ENCODE measurements at regions not wholly inside any gene's neighbourhood (a gene's known extent, or its start where the extent isn't known, plus 50 kb on each side); places are given as distances from the start of the nearest gene placed in this dataset.
"Not testable (repeated sequence)": the region's sequence is repeated elsewhere in the genome, so short reads cannot be mapped to it uniquely, and the experiment has no call there.

GRCh38 chr21:35510957-35511695, 462.0 kb upstream of the RUNX1 start:
- no peak for FAIRE-seq
- no peak for TF ChIP-seq POLR2A (IDR thresholded peaks at IDR 0.05; ENCODE audit: low read depth, low read length)
- peak; percentile 27 for DNase-seq (ENCODE audit: insufficient read length, low spot score)

- no peak for TF ChIP-seq POLR2A (IDR thresholded peaks at IDR 0.05; ENCODE audit: low read depth, low read length)
- no peak for FAIRE-seq
- DNase-seq (ENCODE audit: insufficient read length, low spot score), result no peak
Observed at GRCh38 chr21:35510294-35510693, 461.2 kb upstream of the RUNX1 start.

GRCh38 chr21:35509001-35509704, 460.1 kb upstream of the RUNX1 start:
- no peak for FAIRE-seq
- DNase-seq (ENCODE audit: insufficient read length, low spot score), result no peak

GRCh38 chr21:35508139-35508888, 459.2 kb upstream of the RUNX1 start:
- DNase-seq (ENCODE audit: insufficient read length, low spot score), result peak; percentile 21
- FAIRE-seq, result no peak
- no peak for TF ChIP-seq POLR2A (IDR thresholded peaks at IDR 0.05; ENCODE audit: low read depth, low read length)

More at GRCh38 chr21:35509001-35509704, 460.1 kb upstream of the RUNX1 start:
- TF ChIP-seq POLR2A (IDR thresholded peaks at IDR 0.05; ENCODE audit: low read depth, low read length), result no peak

- no peak for TF ChIP-seq POLR2A (IDR thresholded peaks at IDR 0.05; ENCODE audit: low read depth, low read length)
- FAIRE-seq (no peak), DNase-seq (ENCODE audit: insufficient read length, low spot score) (no peak)
Observed at GRCh38 chr21:35507181-35507759, 458.2 kb upstream of the RUNX1 start.

- DNase-seq (ENCODE audit: insufficient read length, low spot score), result no peak
- no peak for FAIRE-seq
- no peak for TF ChIP-seq POLR2A (IDR thresholded peaks at IDR 0.05; ENCODE audit: low read depth, low read length)
Observed at GRCh38 chr21:35506771-35507170, 457.7 kb upstream of the RUNX1 start.

- no peak for DNase-seq (ENCODE audit: insufficient read length, low spot score)
- no peak for TF ChIP-seq POLR2A (IDR thresholded peaks at IDR 0.05; ENCODE audit: low read depth, low read length)
- no peak for FAIRE-seq
Observed at GRCh38 chr21:35506352-35506751, 457.2 kb upstream of the RUNX1 start.

GRCh38 chr21:35504951-35505466, 455.9 kb upstream of the RUNX1 start:
- TF ChIP-seq POLR2A (IDR thresholded peaks at IDR 0.05; ENCODE audit: low read depth, low read length), result no peak
- FAIRE-seq (no peak), DNase-seq (ENCODE audit: insufficient read length, low spot score) (no peak)

- FAIRE-seq (no peak), DNase-seq (ENCODE audit: insufficient read length, low spot score) (no peak)
- TF ChIP-seq POLR2A (IDR thresholded peaks at IDR 0.05; ENCODE audit: low read depth, low read length), result no peak
Observed at GRCh38 chr21:35504277-35504676, 455.2 kb upstream of the RUNX1 start.

- no peak for FAIRE-seq
- DNase-seq (ENCODE audit: insufficient read length, low spot score), result no peak
- TF ChIP-seq POLR2A (IDR thresholded peaks at IDR 0.05; ENCODE audit: low read depth, low read length), result no peak
Observed at GRCh38 chr21:35503671-35504070, 454.6 kb upstream of the RUNX1 start.

GRCh38 chr21:35502821-35503220, 453.7 kb upstream of the RUNX1 start:
- TF ChIP-seq POLR2A (IDR thresholded peaks at IDR 0.05; ENCODE audit: low read depth, low read length), result no peak
- FAIRE-seq, result no peak
- DNase-seq (ENCODE audit: insufficient read length, low spot score), result no peak

- FAIRE-seq; DNase-seq (ENCODE audit: insufficient read length, low spot score): not testable (repeated sequence)
Observed at GRCh38 chr21:35497522-35497921, 448.4 kb upstream of the RUNX1 start.

- FAIRE-seq (no peak), DNase-seq (ENCODE audit: insufficient read length, low spot score) (no peak)
- TF ChIP-seq POLR2A (IDR thresholded peaks at IDR 0.05; ENCODE audit: low read depth, low read length), result no peak
Observed at GRCh38 chr21:35491920-35492678, 443.0 kb upstream of the RUNX1 start.
